ENCODE measurements at regions not wholly inside any gene's neighbourhood (a gene's known extent, or its start where the extent isn't known, plus 50 kb on each side); places are given as distances from the start of the nearest gene placed in this dataset.

- TF ChIP-seq CTCF (IDR thresholded peaks at IDR 0.05) (no peak), POLR2A (IDR thresholded peaks at IDR 0.05) (no peak), EP300 (IDR thresholded peaks at IDR 0.05) (no peak)
Measured at GRCh38 chr22:48644997-48645396, 1182.7 kb downstream of the BRD1 start.
